GM23338 (cell line): ENCODE measurements at regions not wholly inside any gene's neighbourhood (a gene's known extent, or its start where the extent isn't known, plus 50 kb on each side); places are given as distances from the start of the nearest gene placed in this dataset.

Source experiments
- ATAC-seq: fragments of 200-7000 bp; cut with Tn5 transposase; 3 replicates; pipeline ENCODE4 v1.9.1; 2020
- DNase-seq: peaks from one replicate; pipeline ENCODE4 v3.0.0-alpha.2; 2015; ENCODE audit warnings: low spot score
- H2AFZ ChIP-seq: fragments of 200-600 bp; sonication (generic); 2 replicates; pipeline ENCODE4 v1.8.0; 2016; ENCODE audit warnings: antibody characterized with exemption, mild to moderate bottlenecking, moderate library complexity
- H3F3A ChIP-seq: fragments of 200-600 bp; sonication (generic); replicated peaks from 2 replicates; pipeline ENCODE4 v1.8.0; 2017; ENCODE audit warnings: antibody characterized with exemption, mixed run types, low read depth
- H3K27ac ChIP-seq: fragments of 200-600 bp; sonication (generic); 2 replicates; pipeline ENCODE4 v1.6.1; 2016; ENCODE audit warnings: low read depth
- H3K27me3 ChIP-seq: fragments of 200-600 bp; sonication (generic); 2 replicates; pipeline ENCODE4 v1.8.0; 2016; ENCODE audit warnings: mild to moderate bottlenecking, mixed run types, moderate library complexity; ENCODE audit not compliant: insufficient read depth
- H3K36me3 ChIP-seq: fragments of 200-600 bp; sonication (generic); 2 replicates; pipeline ENCODE4 v1.8.0; 2016; ENCODE audit warnings: mild to moderate bottlenecking; ENCODE audit not compliant: insufficient read depth
- H3K4me1 ChIP-seq: fragments of 200-600 bp; sonication (generic); 2 replicates; pipeline ENCODE4 v1.8.0; 2016; ENCODE audit warnings: mild to moderate bottlenecking, moderate library complexity; ENCODE audit not compliant: insufficient read depth
- H3K4me2 ChIP-seq: fragments of 200-600 bp; sonication (generic); 2 replicates; pipeline ENCODE4 v1.7.1; 2017; ENCODE audit warnings: mixed run types
- H3K4me3 ChIP-seq: fragments of 200-600 bp; sonication (generic); 2 replicates; pipeline ENCODE4 v1.6.1; 2016; ENCODE audit warnings: mixed run types
- H3K79me2 ChIP-seq: fragments of 200-600 bp; sonication (generic); replicated peaks from 2 replicates; pipeline ENCODE4 v1.8.0; 2017; ENCODE audit warnings: mild to moderate bottlenecking; ENCODE audit not compliant: insufficient read depth
- H3K9me2 ChIP-seq: fragments of 200-600 bp; sonication (generic); 2 replicates; pipeline ENCODE4 v1.8.0; 2017; ENCODE audit not compliant: insufficient read depth
- H4K20me1 ChIP-seq: fragments of 200-600 bp; sonication (generic); replicated peaks from 2 replicates; pipeline ENCODE4 v1.8.0; 2017; ENCODE audit warnings: mild to moderate bottlenecking; ENCODE audit not compliant: insufficient read depth
- H3K27ac Mint-ChIP-seq: 2 replicates; pipeline ENCODE4 v1.8.0; 2020; ENCODE audit warnings: inconsistent platforms, mild to moderate bottlenecking, moderate library complexity, mixed read lengths
- H3K27me3 Mint-ChIP-seq: 3 replicates; pipeline ENCODE4 v1.8.0; 2022; ENCODE audit warnings: low read depth, mild to moderate bottlenecking, moderate library complexity, mixed read lengths, inconsistent platforms; ENCODE audit not compliant: insufficient read depth, poor library complexity
- H3K36me3 Mint-ChIP-seq: 3 replicates; pipeline ENCODE4 v1.8.0; 2021; ENCODE audit warnings: low read depth, mild to moderate bottlenecking, inconsistent platforms, moderate library complexity, mixed read lengths
- H3K4me1 Mint-ChIP-seq: 3 replicates; pipeline ENCODE4 v1.8.0; 2020; ENCODE audit warnings: mild to moderate bottlenecking, inconsistent platforms, mixed read lengths
- H3K4me3 Mint-ChIP-seq: 3 replicates; pipeline ENCODE4 v1.8.0; 2021; ENCODE audit warnings: moderate library complexity, mild to moderate bottlenecking, inconsistent platforms, mixed read lengths
- H3K9me3 Mint-ChIP-seq: 3 replicates; pipeline ENCODE4 v1.8.0; 2020; ENCODE audit warnings: moderate library complexity, mild to moderate bottlenecking, inconsistent platforms, mixed read lengths
- CREB1 ChIP-seq: fragments of 250-450 bp; sonication (Bioruptor Pico); IDR thresholded peaks from 2 replicates; pipeline ENCODE4 v1.5.0; 2020; ENCODE audit warnings: low read depth, mild to moderate bottlenecking, moderate library complexity
- CTCF ChIP-seq, 2 experiments: fragments of 200-600 bp in 1 of 2; sonication (generic) in 1 of 2; conservative IDR thresholded peaks; 2 replicates each; pipeline versions ENCODE4 v1.5.1 to v1.6.1; 2016 to 2017; ENCODE audit warnings: antibody characterized with exemption in 2 of 2, low read depth in 2 of 2, mild to moderate bottlenecking in 2 of 2, moderate library complexity in 1 of 2
- EZH2 ChIP-seq: fragments of 200-600 bp; sonication (generic); IDR thresholded peaks from one replicate; pipeline ENCODE4 v1.8.0; 2017; ENCODE audit warnings: antibody characterized with exemption, mild to moderate bottlenecking, low read depth; ENCODE audit not compliant: unreplicated experiment
- EZH2phosphoT487 ChIP-seq: fragments of 200-600 bp; sonication (generic); IDR thresholded peaks from one replicate; pipeline ENCODE4 v1.8.1; 2018; ENCODE audit warnings: antibody characterized with exemption; ENCODE audit not compliant: unreplicated experiment
- JUNB ChIP-seq: IDR thresholded peaks from one replicate; pipeline ENCODE4 v1.6.1; 2016; ENCODE audit warnings: antibody characterized with exemption; ENCODE audit not compliant: unreplicated experiment
- POLR2AphosphoS5 ChIP-seq: IDR thresholded peaks from 2 replicates; pipeline ENCODE4 v1.6.1; 2016; ENCODE audit warnings: antibody characterized with exemption, low read depth
- REST ChIP-seq: IDR thresholded peaks from one replicate; pipeline ENCODE4 v1.6.1; 2018; ENCODE audit warnings: antibody characterized with exemption; ENCODE audit not compliant: unreplicated experiment
- STAT1 ChIP-seq: IDR thresholded peaks from one replicate; pipeline ENCODE4 v1.6.1; 2016; ENCODE audit warnings: antibody characterized with exemption; ENCODE audit not compliant: unreplicated experiment
- ZNF114 ChIP-seq: fragments of 250-450 bp; sonication (Bioruptor Pico); IDR thresholded peaks from 2 replicates; pipeline ENCODE4 v1.5.0; 2020; ENCODE audit warnings: mild to moderate bottlenecking, moderate library complexity
- ZNF331 ChIP-seq: fragments of 250-450 bp; sonication (Bioruptor Pico); IDR thresholded peaks from 2 replicates; pipeline ENCODE4 v1.5.0; 2020; ENCODE audit warnings: low read depth, mild to moderate bottlenecking, moderate library complexity
- ZNF462 ChIP-seq: fragments of 250-450 bp; sonication (Bioruptor Pico); IDR thresholded peaks from 2 replicates; pipeline ENCODE4 v1.5.0; 2020; ENCODE audit warnings: mild to moderate bottlenecking, moderate library complexity

- Histone ChIP-seq H3K79me2 (no peaks in the 10 kb centered on the region), H3F3A (no peaks in the 10 kb centered on the region), H4K20me1 (no peaks in the 10 kb centered on the region), H3K4me1 (no peaks in the 10 kb centered on the region), H3K27me3 (no peaks in the 10 kb centered on the region), H3K9me2 (no peaks in the 10 kb centered on the region), H3K4me3 (no peak overlapping the region), H2AFZ (no peak overlapping the region), H3K4me2 (no peak overlapping the region), H3K36me3 (no peaks in the 10 kb centered on the region), H3K27ac (no peak overlapping the region)
- Mint-ChIP-seq H3K27ac (no peak overlapping the region), H3K9me3 (no peaks in the 10 kb centered on the region), H3K4me3 (no peak overlapping the region), H3K27me3 (no peaks in the 10 kb centered on the region), H3K36me3 (no peaks in the 10 kb centered on the region), H3K4me1 (no peaks in the 10 kb centered on the region)
- no peak for TF ChIP-seq STAT1
- TF ChIP-seq EZH2phosphoT487 = no peak
- no peak for TF ChIP-seq POLR2AphosphoS5
- TF ChIP-seq ZNF462 (CRISPR knock-in tag) = no peak
- no peak for TF ChIP-seq CTCF (conservative IDR thresholded peaks at IDR 0.05; ENCODE audit: low read depth in 2 of 2)
- TF ChIP-seq ZNF114 = no peak
- TF ChIP-seq JUNB = no peak
- TF ChIP-seq EZH2 = no peak
- TF ChIP-seq REST = no peak
- no peak for TF ChIP-seq CREB1 (CRISPR knock-in tag)
- no peak for TF ChIP-seq ZNF331
- DNase-seq (no peak), ATAC-seq (no peak)
These were observed 950.8 kb upstream of the SLC39A10 start for GRCh38 chr2:194706179-194706578.
